GM23338 (cell line): ENCODE measurements at regions not wholly inside any gene's neighbourhood (a gene's known extent, or its start where the extent isn't known, plus 50 kb on each side); places are given as distances from the start of the nearest gene placed in this dataset.

Experiments used
- ATAC-seq: fragments of 200-7000 bp; cut with Tn5 transposase; 3 replicates; pipeline ENCODE4 v1.9.1; 2020
- DNase-seq: peaks from one replicate; pipeline ENCODE4 v3.0.0-alpha.2; 2015; ENCODE audit warnings: low spot score
- H2AFZ ChIP-seq: fragments of 200-600 bp; sonication (generic); 2 replicates; pipeline ENCODE4 v1.8.0; 2016; ENCODE audit warnings: antibody characterized with exemption, mild to moderate bottlenecking, moderate library complexity
- H3F3A ChIP-seq: fragments of 200-600 bp; sonication (generic); replicated peaks from 2 replicates; pipeline ENCODE4 v1.8.0; 2017; ENCODE audit warnings: antibody characterized with exemption, mixed run types, low read depth
- H3K27ac ChIP-seq: fragments of 200-600 bp; sonication (generic); 2 replicates; pipeline ENCODE4 v1.6.1; 2016; ENCODE audit warnings: low read depth
- H3K27me3 ChIP-seq: fragments of 200-600 bp; sonication (generic); 2 replicates; pipeline ENCODE4 v1.8.0; 2016; ENCODE audit warnings: mild to moderate bottlenecking, mixed run types, moderate library complexity; ENCODE audit not compliant: insufficient read depth
- H3K36me3 ChIP-seq: fragments of 200-600 bp; sonication (generic); 2 replicates; pipeline ENCODE4 v1.8.0; 2016; ENCODE audit warnings: mild to moderate bottlenecking; ENCODE audit not compliant: insufficient read depth
- H3K4me1 ChIP-seq: fragments of 200-600 bp; sonication (generic); 2 replicates; pipeline ENCODE4 v1.8.0; 2016; ENCODE audit warnings: mild to moderate bottlenecking, moderate library complexity; ENCODE audit not compliant: insufficient read depth
- H3K4me2 ChIP-seq: fragments of 200-600 bp; sonication (generic); 2 replicates; pipeline ENCODE4 v1.7.1; 2017; ENCODE audit warnings: mixed run types
- H3K4me3 ChIP-seq: fragments of 200-600 bp; sonication (generic); 2 replicates; pipeline ENCODE4 v1.6.1; 2016; ENCODE audit warnings: mixed run types
- H3K79me2 ChIP-seq: fragments of 200-600 bp; sonication (generic); replicated peaks from 2 replicates; pipeline ENCODE4 v1.8.0; 2017; ENCODE audit warnings: mild to moderate bottlenecking; ENCODE audit not compliant: insufficient read depth
- H3K9me2 ChIP-seq: fragments of 200-600 bp; sonication (generic); 2 replicates; pipeline ENCODE4 v1.8.0; 2017; ENCODE audit not compliant: insufficient read depth
- H4K20me1 ChIP-seq: fragments of 200-600 bp; sonication (generic); replicated peaks from 2 replicates; pipeline ENCODE4 v1.8.0; 2017; ENCODE audit warnings: mild to moderate bottlenecking; ENCODE audit not compliant: insufficient read depth
- H3K27ac Mint-ChIP-seq: 2 replicates; pipeline ENCODE4 v1.8.0; 2020; ENCODE audit warnings: inconsistent platforms, mild to moderate bottlenecking, moderate library complexity, mixed read lengths
- H3K27me3 Mint-ChIP-seq: 3 replicates; pipeline ENCODE4 v1.8.0; 2022; ENCODE audit warnings: low read depth, mild to moderate bottlenecking, moderate library complexity, mixed read lengths, inconsistent platforms; ENCODE audit not compliant: insufficient read depth, poor library complexity
- H3K36me3 Mint-ChIP-seq: 3 replicates; pipeline ENCODE4 v1.8.0; 2021; ENCODE audit warnings: low read depth, mild to moderate bottlenecking, inconsistent platforms, moderate library complexity, mixed read lengths
- H3K4me1 Mint-ChIP-seq: 3 replicates; pipeline ENCODE4 v1.8.0; 2020; ENCODE audit warnings: mild to moderate bottlenecking, inconsistent platforms, mixed read lengths
- H3K4me3 Mint-ChIP-seq: 3 replicates; pipeline ENCODE4 v1.8.0; 2021; ENCODE audit warnings: moderate library complexity, mild to moderate bottlenecking, inconsistent platforms, mixed read lengths
- H3K9me3 Mint-ChIP-seq: 3 replicates; pipeline ENCODE4 v1.8.0; 2020; ENCODE audit warnings: moderate library complexity, mild to moderate bottlenecking, inconsistent platforms, mixed read lengths
- EZH2phosphoT487 ChIP-seq: fragments of 200-600 bp; sonication (generic); IDR thresholded peaks from one replicate; pipeline ENCODE4 v1.8.1; 2018; ENCODE audit warnings: antibody characterized with exemption; ENCODE audit not compliant: unreplicated experiment
- STAT1 ChIP-seq: IDR thresholded peaks from one replicate; pipeline ENCODE4 v1.6.1; 2016; ENCODE audit warnings: antibody characterized with exemption; ENCODE audit not compliant: unreplicated experiment
- ZNF114 ChIP-seq: fragments of 250-450 bp; sonication (Bioruptor Pico); IDR thresholded peaks from 2 replicates; pipeline ENCODE4 v1.5.0; 2020; ENCODE audit warnings: mild to moderate bottlenecking, moderate library complexity
- TF ChIP-seq, protein P1 (sequence below): fragments of 250-450 bp; sonication (Bioruptor Pico); IDR thresholded peaks from 2 replicates; pipeline ENCODE4 v1.5.0; 2020; ENCODE audit warnings: mild to moderate bottlenecking, moderate library complexity
- TF ChIP-seq, protein P2 (sequence below), 2 experiments: fragments of 200-600 bp in 1 of 2; sonication (generic) in 1 of 2; conservative IDR thresholded peaks; 2 replicates each; pipeline versions ENCODE4 v1.5.1 to v1.6.1; 2016 to 2017; ENCODE audit warnings: antibody characterized with exemption in 2 of 2, low read depth in 2 of 2, mild to moderate bottlenecking in 2 of 2, moderate library complexity in 1 of 2
- TF ChIP-seq, protein P3 (sequence below): IDR thresholded peaks from 2 replicates; pipeline ENCODE4 v1.6.1; 2016; ENCODE audit warnings: antibody characterized with exemption
- TF ChIP-seq, protein P4 (sequence below): IDR thresholded peaks from one replicate; pipeline ENCODE4 v1.6.1; 2018; ENCODE audit warnings: antibody characterized with exemption; ENCODE audit not compliant: unreplicated experiment

DNA sequence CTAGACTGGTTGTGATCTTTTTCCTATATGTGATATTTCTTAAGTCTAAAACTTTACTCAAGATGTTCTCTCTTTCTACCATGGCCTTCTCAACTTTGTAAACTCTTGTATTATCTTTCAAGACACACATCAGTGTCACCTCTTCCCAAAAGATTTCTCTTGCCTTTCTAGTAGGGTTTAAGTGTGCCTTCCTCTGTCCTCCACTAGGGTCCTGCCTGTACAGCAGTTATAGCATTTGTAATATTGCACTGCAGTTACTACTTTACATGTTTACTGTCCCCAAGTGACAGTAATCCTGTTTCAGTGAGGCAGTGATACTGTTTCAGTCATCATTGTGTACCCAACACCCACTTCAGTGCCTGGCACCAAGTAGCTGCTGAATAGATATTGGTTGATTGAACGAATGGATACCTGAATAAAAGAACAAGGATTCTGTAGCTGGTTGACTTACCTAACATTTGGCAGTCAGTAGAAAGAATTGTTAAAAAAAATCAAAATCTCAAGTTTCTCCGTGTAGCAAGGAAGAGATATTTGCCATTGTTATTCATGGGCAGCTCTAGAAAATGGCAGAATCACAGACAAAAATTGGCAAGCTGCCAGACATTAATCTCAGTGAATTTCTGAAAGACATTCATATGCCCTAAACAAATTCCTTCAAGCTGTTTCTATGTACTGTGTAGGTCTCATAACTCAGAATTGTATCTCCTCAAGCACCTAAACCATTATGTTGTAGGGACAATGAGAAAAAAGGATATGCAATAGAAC is 79.4 kb downstream of the RBMXL2 start:
- Mint-ChIP-seq H3K27me3 (no peaks in the 10 kb centered on the region), H3K4me1 (no peaks in the 10 kb centered on the region), H3K9me3 (no peaks in the 10 kb centered on the region), H3K27ac (no peak overlapping the region), H3K36me3 (no peaks in the 10 kb centered on the region), H3K4me3 (no peak overlapping the region)
- no peak overlapping the region for H3K4me3 ChIP-seq
- no peaks in the 10 kb centered on the region for H3K9me2 ChIP-seq
- DNase-seq: no peak
- H3K27me3 ChIP-seq: no peaks in the 10 kb centered on the region
- H4K20me1 ChIP-seq: no peaks in the 10 kb centered on the region
- no peaks in the 10 kb centered on the region for H3K36me3 ChIP-seq
- no peak overlapping the region for H3K27ac ChIP-seq
- TF ChIP-seq, protein P1, sequence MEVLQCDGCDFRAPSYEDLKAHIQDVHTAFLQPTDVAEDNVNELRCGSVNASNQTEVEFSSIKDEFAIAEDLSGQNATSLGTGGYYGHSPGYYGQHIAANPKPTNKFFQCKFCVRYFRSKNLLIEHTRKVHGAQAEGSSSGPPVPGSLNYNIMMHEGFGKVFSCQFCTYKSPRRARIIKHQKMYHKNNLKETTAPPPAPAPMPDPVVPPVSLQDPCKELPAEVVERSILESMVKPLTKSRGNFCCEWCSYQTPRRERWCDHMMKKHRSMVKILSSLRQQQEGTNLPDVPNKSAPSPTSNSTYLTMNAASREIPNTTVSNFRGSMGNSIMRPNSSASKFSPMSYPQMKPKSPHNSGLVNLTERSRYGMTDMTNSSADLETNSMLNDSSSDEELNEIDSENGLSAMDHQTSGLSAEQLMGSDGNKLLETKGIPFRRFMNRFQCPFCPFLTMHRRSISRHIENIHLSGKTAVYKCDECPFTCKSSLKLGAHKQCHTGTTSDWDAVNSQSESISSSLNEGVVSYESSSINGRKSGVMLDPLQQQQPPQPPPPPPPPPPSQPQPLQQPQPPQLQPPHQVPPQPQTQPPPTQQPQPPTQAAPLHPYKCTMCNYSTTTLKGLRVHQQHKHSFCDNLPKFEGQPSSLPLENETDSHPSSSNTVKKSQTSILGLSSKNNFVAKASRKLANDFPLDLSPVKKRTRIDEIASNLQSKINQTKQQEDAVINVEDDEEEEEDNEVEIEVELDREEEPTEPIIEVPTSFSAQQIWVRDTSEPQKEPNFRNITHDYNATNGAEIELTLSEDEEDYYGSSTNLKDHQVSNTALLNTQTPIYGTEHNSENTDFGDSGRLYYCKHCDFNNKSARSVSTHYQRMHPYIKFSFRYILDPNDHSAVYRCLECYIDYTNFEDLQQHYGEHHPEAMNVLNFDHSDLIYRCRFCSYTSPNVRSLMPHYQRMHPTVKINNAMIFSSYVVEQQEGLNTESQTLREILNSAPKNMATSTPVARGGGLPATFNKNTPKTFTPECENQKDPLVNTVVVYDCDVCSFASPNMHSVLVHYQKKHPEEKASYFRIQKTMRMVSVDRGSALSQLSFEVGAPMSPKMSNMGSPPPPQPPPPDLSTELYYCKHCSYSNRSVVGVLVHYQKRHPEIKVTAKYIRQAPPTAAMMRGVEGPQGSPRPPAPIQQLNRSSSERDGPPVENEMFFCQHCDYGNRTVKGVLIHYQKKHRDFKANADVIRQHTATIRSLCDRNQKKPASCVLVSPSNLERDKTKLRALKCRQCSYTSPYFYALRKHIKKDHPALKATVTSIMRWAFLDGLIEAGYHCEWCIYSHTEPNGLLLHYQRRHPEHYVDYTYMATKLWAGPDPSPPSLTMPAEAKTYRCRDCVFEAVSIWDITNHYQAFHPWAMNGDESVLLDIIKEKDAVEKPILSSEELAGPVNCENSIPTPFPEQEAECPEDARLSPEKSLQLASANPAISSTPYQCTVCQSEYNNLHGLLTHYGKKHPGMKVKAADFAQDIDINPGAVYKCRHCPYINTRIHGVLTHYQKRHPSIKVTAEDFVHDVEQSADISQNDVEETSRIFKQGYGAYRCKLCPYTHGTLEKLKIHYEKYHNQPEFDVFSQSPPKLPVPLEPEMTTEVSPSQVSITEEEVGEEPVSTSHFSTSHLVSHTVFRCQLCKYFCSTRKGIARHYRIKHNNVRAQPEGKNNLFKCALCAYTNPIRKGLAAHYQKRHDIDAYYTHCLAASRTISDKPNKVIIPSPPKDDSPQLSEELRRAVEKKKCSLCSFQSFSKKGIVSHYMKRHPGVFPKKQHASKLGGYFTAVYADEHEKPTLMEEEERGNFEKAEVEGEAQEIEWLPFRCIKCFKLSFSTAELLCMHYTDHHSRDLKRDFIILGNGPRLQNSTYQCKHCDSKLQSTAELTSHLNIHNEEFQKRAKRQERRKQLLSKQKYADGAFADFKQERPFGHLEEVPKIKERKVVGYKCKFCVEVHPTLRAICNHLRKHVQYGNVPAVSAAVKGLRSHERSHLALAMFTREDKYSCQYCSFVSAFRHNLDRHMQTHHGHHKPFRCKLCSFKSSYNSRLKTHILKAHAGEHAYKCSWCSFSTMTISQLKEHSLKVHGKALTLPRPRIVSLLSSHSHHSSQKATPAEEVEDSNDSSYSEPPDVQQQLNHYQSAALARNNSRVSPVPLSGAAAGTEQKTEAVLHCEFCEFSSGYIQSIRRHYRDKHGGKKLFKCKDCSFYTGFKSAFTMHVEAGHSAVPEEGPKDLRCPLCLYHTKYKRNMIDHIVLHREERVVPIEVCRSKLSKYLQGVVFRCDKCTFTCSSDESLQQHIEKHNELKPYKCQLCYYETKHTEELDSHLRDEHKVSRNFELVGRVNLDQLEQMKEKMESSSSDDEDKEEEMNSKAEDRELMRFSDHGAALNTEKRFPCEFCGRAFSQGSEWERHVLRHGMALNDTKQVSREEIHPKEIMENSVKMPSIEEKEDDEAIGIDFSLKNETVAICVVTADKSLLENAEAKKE: no peak
- TF ChIP-seq EZH2phosphoT487: no peak
- TF ChIP-seq, protein P2, sequence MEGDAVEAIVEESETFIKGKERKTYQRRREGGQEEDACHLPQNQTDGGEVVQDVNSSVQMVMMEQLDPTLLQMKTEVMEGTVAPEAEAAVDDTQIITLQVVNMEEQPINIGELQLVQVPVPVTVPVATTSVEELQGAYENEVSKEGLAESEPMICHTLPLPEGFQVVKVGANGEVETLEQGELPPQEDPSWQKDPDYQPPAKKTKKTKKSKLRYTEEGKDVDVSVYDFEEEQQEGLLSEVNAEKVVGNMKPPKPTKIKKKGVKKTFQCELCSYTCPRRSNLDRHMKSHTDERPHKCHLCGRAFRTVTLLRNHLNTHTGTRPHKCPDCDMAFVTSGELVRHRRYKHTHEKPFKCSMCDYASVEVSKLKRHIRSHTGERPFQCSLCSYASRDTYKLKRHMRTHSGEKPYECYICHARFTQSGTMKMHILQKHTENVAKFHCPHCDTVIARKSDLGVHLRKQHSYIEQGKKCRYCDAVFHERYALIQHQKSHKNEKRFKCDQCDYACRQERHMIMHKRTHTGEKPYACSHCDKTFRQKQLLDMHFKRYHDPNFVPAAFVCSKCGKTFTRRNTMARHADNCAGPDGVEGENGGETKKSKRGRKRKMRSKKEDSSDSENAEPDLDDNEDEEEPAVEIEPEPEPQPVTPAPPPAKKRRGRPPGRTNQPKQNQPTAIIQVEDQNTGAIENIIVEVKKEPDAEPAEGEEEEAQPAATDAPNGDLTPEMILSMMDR (conservative IDR thresholded peaks at IDR 0.05; ENCODE audit: low read depth in 2 of 2): peak in 1 of 2 experiments; percentile 44; a peak in 2 of 4 replicates
- no peak overlapping the region for H3K4me2 ChIP-seq
- H3K79me2 ChIP-seq: no peaks in the 10 kb centered on the region
- no peak overlapping the region for H2AFZ ChIP-seq
- ATAC-seq: peak; percentile 38; the same call in 2 of the 3 replicates
- H3F3A ChIP-seq: no peaks in the 10 kb centered on the region
- no peaks in the 10 kb centered on the region for H3K4me1 ChIP-seq

DNA sequence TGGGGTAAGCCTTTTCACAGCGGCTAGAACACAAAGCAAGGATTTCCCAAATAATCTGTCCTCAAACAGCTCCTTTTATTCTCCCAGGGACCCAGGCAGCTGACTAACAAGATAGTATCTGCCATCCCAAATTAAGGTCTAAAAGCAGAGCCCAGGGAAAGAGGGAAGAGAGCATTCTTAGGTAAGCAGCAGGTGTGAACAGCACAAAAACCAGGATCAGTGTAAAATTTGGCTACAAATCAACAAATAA is 79.9 kb downstream of the RBMXL2 start:
- no peak overlapping the region for H3K27ac Mint-ChIP-seq
- Histone ChIP-seq H3K79me2 (no peaks in the 10 kb centered on the region), H3K4me2 (no peak overlapping the region), H4K20me1 (no peaks in the 10 kb centered on the region), H3K9me2 (no peaks in the 10 kb centered on the region), H3K4me3 (no peak overlapping the region), H3K27me3 (no peaks in the 10 kb centered on the region), H2AFZ (no peak overlapping the region), H3F3A (no peaks in the 10 kb centered on the region), H3K4me1 (no peaks in the 10 kb centered on the region), H3K36me3 (no peaks in the 10 kb centered on the region), H3K27ac (no peak overlapping the region)
- H3K4me3 Mint-ChIP-seq: no peak overlapping the region
- DNase-seq (no peak), ATAC-seq (no peak; the same call in 2 of the 3 replicates)
- H3K27me3 Mint-ChIP-seq: no peaks in the 10 kb centered on the region
- no peaks in the 10 kb centered on the region for H3K9me3 Mint-ChIP-seq
- H3K4me1 Mint-ChIP-seq: no peaks in the 10 kb centered on the region
- no peaks in the 10 kb centered on the region for H3K36me3 Mint-ChIP-seq
- no peak for TF ChIP-seq STAT1
- no peak for TF ChIP-seq EZH2phosphoT487
- TF ChIP-seq ZNF114 (CRISPR knock-in tag): no peak
- TF ChIP-seq, protein P3, sequence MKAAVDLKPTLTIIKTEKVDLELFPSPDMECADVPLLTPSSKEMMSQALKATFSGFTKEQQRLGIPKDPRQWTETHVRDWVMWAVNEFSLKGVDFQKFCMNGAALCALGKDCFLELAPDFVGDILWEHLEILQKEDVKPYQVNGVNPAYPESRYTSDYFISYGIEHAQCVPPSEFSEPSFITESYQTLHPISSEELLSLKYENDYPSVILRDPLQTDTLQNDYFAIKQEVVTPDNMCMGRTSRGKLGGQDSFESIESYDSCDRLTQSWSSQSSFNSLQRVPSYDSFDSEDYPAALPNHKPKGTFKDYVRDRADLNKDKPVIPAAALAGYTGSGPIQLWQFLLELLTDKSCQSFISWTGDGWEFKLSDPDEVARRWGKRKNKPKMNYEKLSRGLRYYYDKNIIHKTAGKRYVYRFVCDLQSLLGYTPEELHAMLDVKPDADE: no peak
- TF ChIP-seq, protein P4, sequence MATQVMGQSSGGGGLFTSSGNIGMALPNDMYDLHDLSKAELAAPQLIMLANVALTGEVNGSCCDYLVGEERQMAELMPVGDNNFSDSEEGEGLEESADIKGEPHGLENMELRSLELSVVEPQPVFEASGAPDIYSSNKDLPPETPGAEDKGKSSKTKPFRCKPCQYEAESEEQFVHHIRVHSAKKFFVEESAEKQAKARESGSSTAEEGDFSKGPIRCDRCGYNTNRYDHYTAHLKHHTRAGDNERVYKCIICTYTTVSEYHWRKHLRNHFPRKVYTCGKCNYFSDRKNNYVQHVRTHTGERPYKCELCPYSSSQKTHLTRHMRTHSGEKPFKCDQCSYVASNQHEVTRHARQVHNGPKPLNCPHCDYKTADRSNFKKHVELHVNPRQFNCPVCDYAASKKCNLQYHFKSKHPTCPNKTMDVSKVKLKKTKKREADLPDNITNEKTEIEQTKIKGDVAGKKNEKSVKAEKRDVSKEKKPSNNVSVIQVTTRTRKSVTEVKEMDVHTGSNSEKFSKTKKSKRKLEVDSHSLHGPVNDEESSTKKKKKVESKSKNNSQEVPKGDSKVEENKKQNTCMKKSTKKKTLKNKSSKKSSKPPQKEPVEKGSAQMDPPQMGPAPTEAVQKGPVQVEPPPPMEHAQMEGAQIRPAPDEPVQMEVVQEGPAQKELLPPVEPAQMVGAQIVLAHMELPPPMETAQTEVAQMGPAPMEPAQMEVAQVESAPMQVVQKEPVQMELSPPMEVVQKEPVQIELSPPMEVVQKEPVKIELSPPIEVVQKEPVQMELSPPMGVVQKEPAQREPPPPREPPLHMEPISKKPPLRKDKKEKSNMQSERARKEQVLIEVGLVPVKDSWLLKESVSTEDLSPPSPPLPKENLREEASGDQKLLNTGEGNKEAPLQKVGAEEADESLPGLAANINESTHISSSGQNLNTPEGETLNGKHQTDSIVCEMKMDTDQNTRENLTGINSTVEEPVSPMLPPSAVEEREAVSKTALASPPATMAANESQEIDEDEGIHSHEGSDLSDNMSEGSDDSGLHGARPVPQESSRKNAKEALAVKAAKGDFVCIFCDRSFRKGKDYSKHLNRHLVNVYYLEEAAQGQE: no peak
